ENCODE measurements at regions not wholly inside any gene's neighbourhood (a gene's known extent, or its start where the extent isn't known, plus 50 kb on each side); places are given as distances from the start of the nearest gene placed in this dataset.
"Not testable (repeated sequence)": the region's sequence is repeated elsewhere in the genome, so short reads cannot be mapped to it uniquely, and the experiment has no call there.

DNA sequence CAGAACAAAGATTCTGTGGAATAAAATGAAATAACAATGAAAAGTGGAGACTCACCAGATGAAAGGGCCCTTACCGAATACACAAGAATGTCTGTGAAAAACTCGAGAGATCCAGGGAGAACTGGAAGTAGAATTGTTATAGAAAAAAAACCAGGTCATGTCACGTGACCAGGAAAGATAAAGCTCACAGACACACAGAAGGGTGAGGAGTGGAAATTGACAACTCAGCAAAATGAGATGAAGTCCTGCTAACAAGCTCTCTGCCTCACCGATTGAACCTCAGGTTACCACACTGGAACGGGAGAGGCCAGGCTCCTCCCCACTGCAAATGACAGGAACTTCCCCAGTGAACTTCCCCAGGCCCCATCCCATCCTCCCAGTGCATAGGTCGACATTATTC, 1618.0 kb upstream of the PCDH10 start:
- no peak overlapping the region for H3K4me3 ChIP-seq (ENCODE audit: low read depth, low read length)

DNA sequence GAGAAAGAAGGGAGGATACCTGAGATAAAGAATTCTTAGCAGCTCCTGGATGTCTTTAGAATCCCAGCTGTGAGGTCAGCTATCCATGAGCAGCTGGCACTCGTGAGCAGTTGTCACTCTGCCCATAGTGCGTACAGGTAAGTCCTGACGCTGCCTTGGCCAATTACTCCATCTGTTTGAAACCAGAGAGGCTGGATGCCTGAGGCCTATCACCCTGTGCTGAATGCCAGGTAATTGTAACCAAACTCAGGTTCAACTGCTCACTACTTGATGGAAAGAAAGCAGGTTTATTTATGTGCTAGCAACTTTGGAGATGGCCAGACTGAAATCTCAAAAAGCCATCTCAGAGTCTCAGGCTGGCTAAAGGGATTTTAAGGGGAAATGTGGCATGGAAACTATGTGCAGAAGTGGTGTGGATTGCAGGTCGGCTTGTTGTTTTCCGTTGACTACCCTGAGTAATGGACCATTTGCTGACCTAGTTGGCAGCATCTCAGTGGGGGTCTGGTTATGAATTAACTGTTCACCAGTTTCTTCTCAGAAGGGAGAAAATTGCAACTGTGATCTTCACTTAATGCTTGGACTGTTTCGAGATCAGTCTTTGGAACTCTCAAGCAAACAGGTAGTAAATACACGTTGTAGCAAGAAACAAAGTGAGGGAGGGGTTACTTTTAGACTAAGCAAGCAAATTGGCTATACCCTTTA, 1614.0 kb upstream of the PCDH10 start:
- H3K4me3 ChIP-seq (ENCODE audit: low read depth, low read length): no peak overlapping the region

DNA sequence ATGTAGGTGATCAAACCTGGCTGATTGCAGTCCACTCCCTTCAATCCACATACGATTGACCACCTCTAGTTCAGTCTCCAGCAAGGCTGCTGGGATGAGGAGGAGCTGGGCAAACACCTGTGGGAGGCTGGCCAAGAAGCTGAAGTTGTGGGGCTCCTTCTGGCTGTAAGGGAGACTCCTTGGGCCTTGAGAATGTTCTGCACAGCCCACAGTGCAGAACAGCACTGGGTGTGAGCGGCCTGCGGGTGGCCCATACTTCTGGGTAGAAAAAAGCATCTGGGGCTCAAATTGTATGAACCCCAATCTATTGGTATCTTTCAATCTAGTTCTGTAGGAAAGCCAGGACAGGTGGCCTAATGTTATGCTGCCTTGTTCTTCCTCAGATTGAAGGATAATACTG, 1608.8 kb upstream of the PCDH10 start:
- H3K4me3 ChIP-seq (ENCODE audit: low read depth, low read length): no peak overlapping the region

DNA sequence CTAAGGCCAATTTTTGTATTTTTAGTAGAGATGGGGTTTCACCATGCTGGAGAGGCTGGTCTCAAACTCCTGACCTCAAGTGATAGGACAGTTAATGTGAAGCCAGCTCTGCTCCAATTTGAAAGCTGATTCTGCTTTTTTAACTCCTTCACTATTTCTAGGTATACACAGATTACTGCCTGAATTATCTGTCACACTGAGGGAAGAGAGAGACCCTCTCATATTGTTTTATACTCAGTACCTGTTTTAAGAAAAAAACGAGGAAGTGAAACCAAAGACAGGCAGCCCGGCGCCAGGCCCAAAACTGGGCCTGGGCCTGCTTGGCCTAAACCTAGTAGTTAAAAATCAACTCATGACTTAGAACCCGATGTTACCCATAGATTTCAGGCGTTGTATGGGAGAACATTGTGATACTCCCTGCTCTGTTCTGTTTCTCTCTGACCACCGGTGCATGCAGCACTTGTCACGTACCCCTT, 1601.5 kb upstream of the PCDH10 start:
- no peak overlapping the region for H3K4me3 ChIP-seq (ENCODE audit: low read depth, low read length)

GRCh38 chr4:131551306-131551705, 1597.8 kb upstream of the PCDH10 start:
- H3K4me3 ChIP-seq (ENCODE audit: low read depth, low read length): no peak overlapping the region

- no peak overlapping the region for H3K4me3 ChIP-seq (ENCODE audit: low read depth, low read length)
These were observed 1583.1 kb upstream of the PCDH10 start for GRCh38 chr4:131566026-131566425.

DNA sequence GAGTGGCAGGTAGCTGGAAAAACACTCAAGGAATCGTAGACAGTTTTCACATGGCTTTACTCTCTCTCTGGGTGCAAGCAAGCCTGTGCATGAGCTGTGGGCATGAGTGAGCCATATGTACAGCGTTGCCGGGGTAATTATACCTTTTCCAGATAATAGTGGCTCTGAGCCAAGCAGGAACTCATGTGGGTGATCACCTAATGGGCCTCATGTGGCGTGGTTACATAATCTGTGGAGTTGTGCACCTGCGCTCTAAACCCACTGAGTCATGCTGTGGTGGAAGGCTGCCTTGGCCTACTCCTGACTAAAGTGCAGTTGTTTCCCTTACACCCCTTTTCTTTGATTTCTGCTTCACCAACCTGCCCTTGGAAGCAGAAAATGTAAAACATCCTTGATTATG, 1564.5 kb upstream of the PCDH10 start:
- H3K4me3 ChIP-seq (ENCODE audit: low read depth, low read length): no peak overlapping the region

DNA sequence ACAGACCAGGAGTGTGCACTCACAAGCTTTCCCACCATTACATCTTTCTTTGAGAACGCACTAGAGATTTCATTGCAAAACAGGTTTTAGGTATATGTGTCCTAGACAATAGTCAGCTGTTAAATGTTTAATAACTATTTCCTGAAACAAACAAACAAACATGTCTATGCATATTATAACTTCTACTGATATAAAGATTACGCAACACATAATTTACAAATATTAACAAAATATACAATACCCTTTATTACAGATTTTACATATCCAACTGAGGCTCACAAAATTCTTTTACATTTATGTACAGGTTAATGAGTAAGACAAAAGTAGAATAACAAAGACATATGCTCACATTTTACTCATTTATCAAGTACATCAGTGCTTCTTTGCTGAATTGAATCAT, 1554.0 kb upstream of the PCDH10 start:
- H3K4me3 ChIP-seq (ENCODE audit: low read depth, low read length): no peak overlapping the region

DNA sequence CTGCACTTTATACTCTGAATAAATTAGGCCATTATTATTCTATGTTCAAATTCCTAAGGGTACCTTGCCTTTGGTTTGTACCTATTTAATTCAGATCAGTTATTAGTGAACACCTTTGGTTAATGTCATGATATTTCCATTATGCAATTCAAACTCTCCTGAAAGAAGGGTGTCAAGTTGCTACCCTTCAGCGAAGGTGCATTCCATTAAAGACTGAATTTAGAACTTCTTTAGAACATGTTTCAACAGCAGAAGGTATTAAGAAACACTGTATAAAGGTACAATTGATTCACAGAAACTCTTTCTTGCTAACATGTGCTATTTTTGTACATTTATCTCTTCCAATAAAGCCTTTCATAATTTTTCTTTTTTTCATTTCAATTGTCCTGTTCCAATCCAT, 1545.4 kb upstream of the PCDH10 start:
- H3K4me3 ChIP-seq (ENCODE audit: low read depth, low read length): no peak overlapping the region

DNA sequence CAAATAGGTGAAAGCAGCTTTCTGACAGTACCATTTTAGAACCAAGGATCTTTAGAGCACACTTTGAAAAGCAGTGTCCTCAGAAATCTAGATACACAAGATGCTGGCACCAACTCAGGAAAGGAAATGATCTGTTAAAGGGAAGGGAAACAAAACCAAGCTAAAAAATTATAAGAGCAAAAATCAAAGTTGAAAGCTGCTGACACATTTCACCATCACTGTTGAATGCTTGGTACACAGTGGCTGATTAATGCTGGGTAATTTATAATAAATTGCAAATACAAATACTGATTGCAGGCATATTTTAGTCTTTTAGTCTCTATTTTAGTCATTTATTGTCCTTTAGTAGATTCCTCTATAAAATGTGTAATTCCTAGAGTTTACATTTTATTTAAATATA, 1540.1 kb upstream of the PCDH10 start:
- no peak overlapping the region for H3K4me3 ChIP-seq (ENCODE audit: low read depth, low read length)

- H3K4me3 ChIP-seq (ENCODE audit: low read depth, low read length): not testable (repeated sequence)
These were observed 1538.6 kb upstream of the PCDH10 start for GRCh38 chr4:131610517-131610916.

GRCh38 chr4:131613086-131613823, 1535.8 kb upstream of the PCDH10 start:
- no peak overlapping the region for H3K4me3 ChIP-seq (ENCODE audit: low read depth, low read length)

GRCh38 chr4:131613824-131614216, 1535.3 kb upstream of the PCDH10 start:
- no peak overlapping the region for H3K4me3 ChIP-seq (ENCODE audit: low read depth, low read length)

DNA sequence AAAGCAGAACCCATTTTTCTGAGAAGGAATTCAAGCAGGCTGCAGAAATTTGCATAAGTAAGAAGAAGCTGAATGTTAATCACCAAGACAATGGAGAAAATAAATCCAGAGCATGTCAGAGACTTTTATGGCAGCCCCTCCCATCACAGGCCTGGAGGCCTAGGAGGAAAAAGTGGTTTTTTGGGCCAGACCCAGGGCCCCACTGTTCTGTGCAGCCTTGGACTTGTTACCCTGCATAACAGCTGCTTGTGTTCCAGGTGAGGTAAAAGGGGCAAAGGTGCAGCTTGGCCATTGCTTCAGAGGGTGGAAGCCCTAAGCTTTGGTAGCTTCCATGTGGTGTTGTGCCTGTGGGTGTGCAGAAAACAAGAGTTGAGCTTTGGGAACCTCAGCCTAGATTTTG, 1516.2 kb upstream of the PCDH10 start:
- H3K4me3 ChIP-seq (ENCODE audit: low read depth, low read length): no peak overlapping the region

- no peak overlapping the region for H3K4me3 ChIP-seq (ENCODE audit: low read depth, low read length)
These were observed 1513.9 kb upstream of the PCDH10 start for GRCh38 chr4:131635191-131635590.

DNA sequence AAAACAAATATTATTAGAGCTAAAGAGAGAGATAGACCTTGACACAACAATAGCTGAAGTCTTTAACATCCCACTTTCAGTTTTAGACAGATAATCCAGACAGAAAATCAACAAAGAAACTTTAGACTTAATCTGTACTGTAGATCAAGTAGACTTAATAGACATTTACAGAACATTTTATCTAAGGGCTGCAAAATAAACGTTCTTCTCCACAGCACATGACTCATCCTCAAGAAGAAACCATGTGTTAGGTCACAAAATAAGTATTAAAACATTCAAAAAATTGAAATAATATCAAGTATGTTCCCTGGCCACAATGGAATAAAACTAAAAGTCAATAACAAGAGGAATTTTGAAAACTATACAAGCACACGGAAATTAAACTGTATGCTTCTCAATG, 1510.3 kb upstream of the PCDH10 start:
- no peak overlapping the region for H3K4me3 ChIP-seq (ENCODE audit: low read depth, low read length)

DNA sequence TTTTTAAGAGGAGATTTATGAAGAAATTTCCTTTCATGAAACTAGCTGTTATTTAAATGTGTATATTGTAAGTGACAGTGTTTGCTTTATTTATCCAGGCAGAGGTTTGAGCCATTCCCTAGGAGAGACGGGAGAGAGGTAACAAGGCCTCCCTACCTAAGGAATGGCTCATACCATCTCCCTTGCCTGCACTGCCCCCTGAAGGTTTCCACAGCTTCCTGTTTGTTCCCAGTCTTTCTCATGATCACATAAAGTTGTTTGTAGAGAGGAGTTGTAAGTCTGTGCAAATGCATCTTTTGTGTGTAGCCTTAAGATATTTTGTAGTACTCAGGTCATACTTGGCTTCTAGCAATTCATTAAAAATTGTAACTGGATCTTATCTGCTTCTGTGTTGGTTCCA, 1504.5 kb upstream of the PCDH10 start:
- no peak overlapping the region for H3K4me3 ChIP-seq (ENCODE audit: low read depth, low read length)

- no peak overlapping the region for H3K4me3 ChIP-seq (ENCODE audit: low read depth, low read length)
These were observed 1499.9 kb upstream of the PCDH10 start for GRCh38 chr4:131649227-131649626.

- H3K4me3 ChIP-seq (ENCODE audit: low read depth, low read length): no peak overlapping the region
These were observed 1498.1 kb upstream of the PCDH10 start for GRCh38 chr4:131650951-131651350.

GRCh38 chr4:131683314-131683713, 1465.8 kb upstream of the PCDH10 start:
- not testable (repeated sequence) for H3K4me3 ChIP-seq (ENCODE audit: low read depth, low read length)

DNA sequence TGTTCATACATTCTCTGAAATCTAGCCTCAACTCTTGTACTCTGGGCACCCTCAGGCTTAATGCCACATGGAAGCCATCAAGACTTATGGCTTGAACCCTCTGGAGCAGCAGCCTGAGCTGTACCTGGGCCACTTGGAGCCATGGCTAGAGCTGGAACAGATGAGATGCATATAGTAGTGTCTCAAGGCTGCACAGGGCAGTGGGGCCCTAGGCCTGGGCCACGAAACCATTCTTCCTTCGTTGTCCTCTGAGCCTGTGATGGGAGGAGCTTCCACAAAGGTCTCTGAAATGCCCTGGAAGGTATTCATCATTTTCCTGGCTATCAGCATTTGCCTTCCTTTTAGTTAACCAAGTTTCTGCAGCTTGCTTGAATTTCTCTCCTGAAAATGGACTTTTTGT, 1427.2 kb upstream of the PCDH10 start:
- no peak overlapping the region for H3K4me3 ChIP-seq (ENCODE audit: low read depth, low read length)

- not testable (repeated sequence) for H3K4me3 ChIP-seq (ENCODE audit: low read depth, low read length)
These were observed 1426.0 kb upstream of the PCDH10 start for GRCh38 chr4:131723069-131723468.

- H3K4me3 ChIP-seq (ENCODE audit: low read depth, low read length): peak overlapping the region; percentile 8
These were observed 1424.2 kb upstream of the PCDH10 start for GRCh38 chr4:131724847-131725246.

All from iPS-11a (cell line).